Activated naive CD4-positive, alpha-beta T cell (primary cell): ENCODE measurements at regions not wholly inside any gene's neighbourhood (a gene's known extent, or its start where the extent isn't known, plus 50 kb on each side); places are given as distances from the start of the nearest gene placed in this dataset.
"Not testable (repeated sequence)": the region's sequence is repeated elsewhere in the genome, so short reads cannot be mapped to it uniquely, and the experiment has no call there.

ENCODE experiments used
- DNase-seq, 4 experiments: peaks; one replicate each; lab custom pipeline; 2025; lab: John Stamatoyannopoulos, UW

GRCh38 chr22:48425641-48426040, 1402.0 kb downstream of the BRD1 start:
- DNase-seq: no peak

GRCh38 chr22:48425091-48425506, 1402.6 kb downstream of the BRD1 start:
- no peak for DNase-seq

- DNase-seq: no peak
Observed at GRCh38 chr22:48424661-48425060, 1403.0 kb downstream of the BRD1 start.

GRCh38 chr22:48424201-48424627, 1403.5 kb downstream of the BRD1 start:
- DNase-seq: no peak

- no peak for DNase-seq
Observed at GRCh38 chr22:48423481-48423911, 1404.2 kb downstream of the BRD1 start.

GRCh38 chr22:48422900-48423480, 1404.7 kb downstream of the BRD1 start:
- DNase-seq: no peak

- DNase-seq: no peak
Observed at GRCh38 chr22:48418831-48419230, 1408.8 kb downstream of the BRD1 start.

GRCh38 chr22:48417225-48418070, 1410.2 kb downstream of the BRD1 start:
- no peak for DNase-seq

GRCh38 chr22:48416396-48417224, 1411.1 kb downstream of the BRD1 start:
- no peak for DNase-seq

GRCh38 chr22:48415520-48415919, 1412.2 kb downstream of the BRD1 start:
- DNase-seq: no peak

GRCh38 chr22:48414651-48415050, 1413.0 kb downstream of the BRD1 start:
- DNase-seq: no peak

- not testable (repeated sequence) for DNase-seq
Observed at GRCh38 chr22:48412931-48413330, 1414.7 kb downstream of the BRD1 start.

GRCh38 chr22:48410536-48410935, 1417.1 kb downstream of the BRD1 start:
- no peak for DNase-seq

GRCh38 chr22:48407256-48407955, 1420.3 kb downstream of the BRD1 start:
- no peak for DNase-seq

- DNase-seq: no peak
Observed at GRCh38 chr22:48406161-48406560, 1421.5 kb downstream of the BRD1 start.

- no peak for DNase-seq
Observed at GRCh38 chr22:48405741-48406140, 1421.9 kb downstream of the BRD1 start.

- DNase-seq: no peak
Observed at GRCh38 chr22:48404801-48405447, 1422.7 kb downstream of the BRD1 start.

GRCh38 chr22:48403521-48404403, 1423.9 kb downstream of the BRD1 start:
- DNase-seq: no peak

GRCh38 chr22:48402591-48403031, 1425.1 kb downstream of the BRD1 start:
- no peak for DNase-seq

- not testable (repeated sequence) for DNase-seq
Observed at GRCh38 chr22:48401523-48401922, 1426.2 kb downstream of the BRD1 start.
